ENCODE measurements at regions not wholly inside any gene's neighbourhood (a gene's known extent, or its start where the extent isn't known, plus 50 kb on each side); places are given as distances from the start of the nearest gene placed in this dataset.

DNA sequence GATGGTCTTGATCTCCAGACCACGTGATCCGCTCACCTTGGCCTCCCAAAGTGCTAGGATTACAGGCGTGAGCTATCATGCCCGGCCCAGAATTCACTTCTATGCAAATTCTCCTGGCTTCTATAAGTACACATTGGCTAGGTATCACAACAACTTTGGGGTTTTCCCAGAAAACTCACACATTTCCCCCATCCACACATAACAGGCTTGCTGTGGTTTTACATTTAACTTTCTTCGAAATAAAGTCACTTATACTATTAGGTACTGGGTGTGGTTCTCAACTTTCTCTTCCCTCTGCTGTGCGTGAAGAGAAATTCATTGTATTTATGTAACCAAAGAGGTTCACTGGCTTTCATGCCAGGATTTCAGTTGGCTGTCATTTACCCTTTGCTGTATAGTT lies 439.4 kb upstream of the CWC22 start:
- DNase-seq (ENCODE audit: insufficient read length, low spot score) (no peak), FAIRE-seq (no peak)
- TF ChIP-seq, protein P1, sequence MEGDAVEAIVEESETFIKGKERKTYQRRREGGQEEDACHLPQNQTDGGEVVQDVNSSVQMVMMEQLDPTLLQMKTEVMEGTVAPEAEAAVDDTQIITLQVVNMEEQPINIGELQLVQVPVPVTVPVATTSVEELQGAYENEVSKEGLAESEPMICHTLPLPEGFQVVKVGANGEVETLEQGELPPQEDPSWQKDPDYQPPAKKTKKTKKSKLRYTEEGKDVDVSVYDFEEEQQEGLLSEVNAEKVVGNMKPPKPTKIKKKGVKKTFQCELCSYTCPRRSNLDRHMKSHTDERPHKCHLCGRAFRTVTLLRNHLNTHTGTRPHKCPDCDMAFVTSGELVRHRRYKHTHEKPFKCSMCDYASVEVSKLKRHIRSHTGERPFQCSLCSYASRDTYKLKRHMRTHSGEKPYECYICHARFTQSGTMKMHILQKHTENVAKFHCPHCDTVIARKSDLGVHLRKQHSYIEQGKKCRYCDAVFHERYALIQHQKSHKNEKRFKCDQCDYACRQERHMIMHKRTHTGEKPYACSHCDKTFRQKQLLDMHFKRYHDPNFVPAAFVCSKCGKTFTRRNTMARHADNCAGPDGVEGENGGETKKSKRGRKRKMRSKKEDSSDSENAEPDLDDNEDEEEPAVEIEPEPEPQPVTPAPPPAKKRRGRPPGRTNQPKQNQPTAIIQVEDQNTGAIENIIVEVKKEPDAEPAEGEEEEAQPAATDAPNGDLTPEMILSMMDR (IDR thresholded peaks at IDR 0.05; ENCODE audit: insufficient read depth, missing control alignments) = no peak

DNA sequence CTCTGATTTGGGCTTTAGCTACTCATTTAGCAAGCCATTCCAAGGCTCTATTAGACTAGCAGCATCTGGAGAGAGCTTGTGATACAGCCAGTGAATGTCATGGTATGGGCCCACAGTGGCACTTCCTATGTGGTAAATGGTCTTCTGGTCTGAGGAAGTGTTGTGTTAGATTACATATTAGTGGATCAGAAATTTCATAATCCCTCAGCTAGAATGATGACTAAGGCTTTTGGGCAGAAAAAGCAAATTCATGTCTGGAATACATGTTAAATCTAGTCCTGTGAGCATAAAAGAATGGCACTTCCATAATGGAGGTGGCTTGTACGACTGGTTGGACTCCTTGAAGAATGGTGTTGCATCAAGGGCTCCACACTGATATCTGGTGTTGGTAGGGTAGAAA lies 436.8 kb upstream of the CWC22 start:
- TF ChIP-seq, protein P1 (IDR thresholded peaks at IDR 0.05; ENCODE audit: insufficient read depth, missing control alignments) = no peak
- DNase-seq (ENCODE audit: insufficient read length, low spot score) (no peak), FAIRE-seq (no peak)

DNA sequence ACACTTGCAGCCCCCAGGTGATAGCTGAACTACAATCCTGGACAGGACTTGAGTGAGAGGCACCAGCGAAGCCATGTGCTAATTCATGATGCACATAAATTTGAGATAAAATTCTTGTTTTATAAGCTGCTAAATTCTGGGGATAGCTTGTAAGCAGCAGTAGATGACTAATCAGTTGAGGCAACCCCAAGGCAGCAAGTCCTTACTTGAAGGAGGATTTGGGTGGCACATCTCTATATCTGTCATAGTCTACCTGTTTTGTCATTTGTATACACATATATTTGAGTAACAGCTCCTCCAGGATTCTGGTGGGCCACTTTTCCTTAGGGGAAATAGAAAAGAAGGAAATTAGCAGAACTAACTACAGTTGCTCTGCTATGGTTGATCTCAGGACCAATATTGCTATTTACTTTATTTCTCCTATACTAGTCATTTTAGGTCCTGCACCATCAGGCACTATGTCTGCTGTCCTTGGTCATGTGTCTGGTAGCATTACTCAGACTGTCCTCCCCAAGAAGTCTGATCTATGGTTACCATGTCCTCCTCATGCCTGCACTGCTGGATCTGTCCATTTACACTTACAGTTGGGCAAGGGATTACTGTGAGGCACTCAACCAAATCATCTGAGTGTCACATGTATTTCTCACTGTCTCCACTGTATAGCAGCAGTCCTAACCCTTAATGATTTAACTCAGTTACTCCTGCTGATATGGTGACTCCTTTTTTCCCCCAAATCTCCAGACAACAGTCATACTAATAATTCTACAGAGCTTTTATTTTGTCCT lies 436.0 kb upstream of the CWC22 start:
- no peak for DNase-seq (ENCODE audit: insufficient read length, low spot score)
- TF ChIP-seq, protein P1 (IDR thresholded peaks at IDR 0.05; ENCODE audit: insufficient read depth, missing control alignments) = no peak
- no peak for FAIRE-seq

DNA sequence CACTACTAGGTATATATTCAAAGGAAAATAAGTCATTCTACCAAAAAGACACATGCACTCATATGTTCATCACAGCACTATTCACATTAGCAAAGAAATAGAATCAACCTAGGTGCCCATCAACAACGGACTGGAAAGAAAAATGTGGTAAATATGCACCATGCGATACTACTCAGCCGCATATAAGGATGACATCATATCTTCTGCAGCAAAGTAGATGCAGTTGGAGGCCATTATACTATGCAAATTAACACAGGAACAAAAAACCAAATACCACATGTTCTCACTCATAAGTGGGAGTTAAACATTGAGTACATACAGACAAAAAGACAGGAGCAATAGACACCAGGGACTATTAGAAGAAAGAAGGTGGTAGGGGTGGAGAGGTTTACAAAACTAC lies 412.1 kb upstream of the CWC22 start:
- FAIRE-seq = no peak

DNA sequence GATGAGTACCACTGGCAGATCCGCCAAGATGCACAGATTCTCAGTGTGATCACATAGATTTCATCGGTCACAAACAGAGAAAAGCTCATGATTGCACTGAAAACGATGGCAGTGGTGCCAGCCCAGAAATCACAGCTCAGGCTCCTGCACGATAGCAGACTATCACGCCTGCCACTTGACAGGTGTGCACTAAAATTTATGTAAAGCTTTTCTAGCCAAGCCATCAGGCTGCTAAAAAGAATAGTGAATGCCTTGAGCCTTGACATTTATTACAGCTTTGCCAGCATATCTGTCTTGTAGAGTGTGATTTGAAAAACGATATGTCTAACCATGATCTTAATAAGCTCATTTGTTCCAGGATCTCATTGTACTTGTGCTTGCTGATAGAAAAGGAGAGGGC lies 409.5 kb upstream of the CWC22 start:
- no peak for DNase-seq (ENCODE audit: insufficient read length, low spot score)
- TF ChIP-seq, protein P1 (IDR thresholded peaks at IDR 0.05; ENCODE audit: insufficient read depth, missing control alignments) = no peak
- FAIRE-seq = peak; percentile 6

More for the DNA sequence above, 412.1 kb upstream of the CWC22 start:
- TF ChIP-seq, protein P1 (IDR thresholded peaks at IDR 0.05; ENCODE audit: insufficient read depth, missing control alignments) = no peak
- DNase-seq (ENCODE audit: insufficient read length, low spot score) = no peak

DNA sequence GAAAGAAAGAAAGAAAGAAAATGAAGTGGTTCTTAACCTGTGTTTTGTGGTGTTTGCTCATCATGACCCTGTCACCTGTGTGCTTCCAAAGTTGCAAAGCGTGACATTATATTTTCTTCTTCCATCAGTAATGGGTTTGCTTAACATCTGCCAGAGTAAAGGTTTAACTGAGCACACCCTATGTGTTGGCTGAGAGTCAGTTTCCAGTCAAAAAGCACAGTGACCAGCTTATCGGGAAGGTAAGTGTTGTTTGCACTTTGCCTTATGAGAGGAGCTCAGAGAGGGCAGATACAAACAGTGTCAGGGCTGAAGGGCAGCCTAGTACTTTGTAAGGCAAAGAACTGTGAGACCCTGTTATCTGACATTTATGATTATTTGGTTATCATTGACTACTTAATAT lies 406.2 kb upstream of the CWC22 start:
- no peak for FAIRE-seq

DNA sequence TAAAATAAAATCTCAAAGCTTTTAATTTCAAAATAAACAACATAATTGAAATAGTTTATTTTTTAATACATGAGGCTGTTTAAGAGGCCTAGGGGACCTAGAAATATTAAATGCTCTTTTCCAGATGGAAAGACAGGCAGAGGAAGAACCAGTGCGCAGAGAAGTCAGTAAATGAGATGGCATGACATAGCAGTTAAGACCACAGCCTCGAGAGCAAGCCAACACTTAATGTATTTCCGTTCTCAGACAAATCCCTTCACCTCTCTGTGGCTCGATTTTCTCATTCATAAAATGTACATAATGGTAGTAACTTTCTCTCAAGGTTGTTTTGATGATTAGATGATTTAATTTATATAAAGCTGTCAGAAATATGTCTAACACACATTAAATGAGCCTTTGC lies 405.1 kb upstream of the CWC22 start:
- TF ChIP-seq, protein P1 (IDR thresholded peaks at IDR 0.05; ENCODE audit: insufficient read depth, missing control alignments) = no peak
- FAIRE-seq (no peak), DNase-seq (ENCODE audit: insufficient read length, low spot score) (no peak)

More for the DNA sequence above, 406.2 kb upstream of the CWC22 start:
- no peak for DNase-seq (ENCODE audit: insufficient read length, low spot score)
- TF ChIP-seq, protein P1 (IDR thresholded peaks at IDR 0.05; ENCODE audit: insufficient read depth, missing control alignments) = no peak

All from D721Med (cell line).